ENCODE measurements at regions not wholly inside any gene's neighbourhood (a gene's known extent, or its start where the extent isn't known, plus 50 kb on each side); places are given as distances from the start of the nearest gene placed in this dataset.

- Histone ChIP-seq H3K4me2 (no peak overlapping the region), H3K79me2 (ENCODE audit: insufficient read depth, low read depth) (no peaks in the 10 kb centered on the region), H3K9ac (no peak overlapping the region)
Measured at GRCh38 chr14:106813477-106813823, 1287.1 kb downstream of the TMEM121 start.

GRCh38 chr14:106820119-106820518, 1293.7 kb downstream of the TMEM121 start:
- Histone ChIP-seq H3K79me2 (ENCODE audit: insufficient read depth, low read depth) (no peaks in the 10 kb centered on the region), H4K20me1 (ENCODE audit: insufficient read depth) (no peaks in the 10 kb centered on the region), H3K4me2 (no peak overlapping the region), H3K27ac (no peak overlapping the region), H3K27me3 (ENCODE audit: insufficient read depth, low read depth) (no peaks in the 10 kb centered on the region), H3K36me3 (ENCODE audit: insufficient read depth) (no peaks in the 10 kb centered on the region), H3K4me3 (IDR thresholded peaks at IDR 0.05; ENCODE audit: insufficient read depth, low read depth, low read length) (no peak overlapping the region), H2AFZ (ENCODE audit: low read depth) (no peak overlapping the region), H3K4me1 (ENCODE audit: low read depth, poor library complexity, severe bottlenecking) (no peaks in the 10 kb centered on the region), H3K9ac (no peak overlapping the region)
- TF ChIP-seq CTCF (conservative IDR thresholded peaks at IDR 0.05; ENCODE audit: low read depth, low read length): no peak

More at GRCh38 chr14:106813477-106813823, 1287.1 kb downstream of the TMEM121 start:
- TF ChIP-seq CTCF (conservative IDR thresholded peaks at IDR 0.05; ENCODE audit: low read depth, low read length): no peak
- H3K36me3 ChIP-seq (ENCODE audit: insufficient read depth): no peaks in the 10 kb centered on the region
- H3K4me3 ChIP-seq (IDR thresholded peaks at IDR 0.05; ENCODE audit: insufficient read depth, low read depth, low read length): no peak overlapping the region
- H3K27ac ChIP-seq: no peak overlapping the region
- H4K20me1 ChIP-seq (ENCODE audit: insufficient read depth): no peaks in the 10 kb centered on the region
- no peak overlapping the region for H2AFZ ChIP-seq (ENCODE audit: low read depth)
- no peaks in the 10 kb centered on the region for H3K27me3 ChIP-seq (ENCODE audit: insufficient read depth, low read depth)
- H3K4me1 ChIP-seq (ENCODE audit: low read depth, poor library complexity, severe bottlenecking): no peaks in the 10 kb centered on the region

GRCh38 chr14:106821119-106821518, 1294.7 kb downstream of the TMEM121 start:
- Histone ChIP-seq H3K27me3 (ENCODE audit: insufficient read depth, low read depth) (no peaks in the 10 kb centered on the region), H3K79me2 (ENCODE audit: insufficient read depth, low read depth) (no peaks in the 10 kb centered on the region), H3K9ac (no peak overlapping the region), H3K36me3 (ENCODE audit: insufficient read depth) (no peaks in the 10 kb centered on the region), H3K4me1 (ENCODE audit: low read depth, poor library complexity, severe bottlenecking) (no peaks in the 10 kb centered on the region), H3K4me2 (no peak overlapping the region), H2AFZ (ENCODE audit: low read depth) (no peak overlapping the region), H3K4me3 (IDR thresholded peaks at IDR 0.05; ENCODE audit: insufficient read depth, low read depth, low read length) (no peak overlapping the region), H3K27ac (no peak overlapping the region), H4K20me1 (ENCODE audit: insufficient read depth) (no peaks in the 10 kb centered on the region)
- TF ChIP-seq CTCF (conservative IDR thresholded peaks at IDR 0.05; ENCODE audit: low read depth, low read length): no peak

GRCh38 chr14:106822905-106823304, 1296.5 kb downstream of the TMEM121 start:
- H3K4me1 ChIP-seq (ENCODE audit: low read depth, poor library complexity, severe bottlenecking): no peaks in the 10 kb centered on the region
- H3K27me3 ChIP-seq (ENCODE audit: insufficient read depth, low read depth): no peaks in the 10 kb centered on the region
- no peak overlapping the region for H2AFZ ChIP-seq (ENCODE audit: low read depth)
- H4K20me1 ChIP-seq (ENCODE audit: insufficient read depth): no peaks in the 10 kb centered on the region
- no peak overlapping the region for H3K4me2 ChIP-seq
- H3K79me2 ChIP-seq (ENCODE audit: insufficient read depth, low read depth): no peaks in the 10 kb centered on the region
- H3K9ac ChIP-seq: no peak overlapping the region
- no peaks in the 10 kb centered on the region for H3K36me3 ChIP-seq (ENCODE audit: insufficient read depth)
- H3K27ac ChIP-seq: no peak overlapping the region
- H3K4me3 ChIP-seq (IDR thresholded peaks at IDR 0.05; ENCODE audit: insufficient read depth, low read depth, low read length): no peak overlapping the region
- no peak for TF ChIP-seq CTCF (conservative IDR thresholded peaks at IDR 0.05; ENCODE audit: low read depth, low read length)

GRCh38 chr14:106823552-106823951, 1297.2 kb downstream of the TMEM121 start:
- Histone ChIP-seq H3K4me1 (ENCODE audit: low read depth, poor library complexity, severe bottlenecking) (no peaks in the 10 kb centered on the region), H3K27me3 (ENCODE audit: insufficient read depth, low read depth) (no peaks in the 10 kb centered on the region), H3K36me3 (ENCODE audit: insufficient read depth) (no peaks in the 10 kb centered on the region), H2AFZ (ENCODE audit: low read depth) (no peak overlapping the region), H3K4me3 (IDR thresholded peaks at IDR 0.05; ENCODE audit: insufficient read depth, low read depth, low read length) (no peak overlapping the region), H3K27ac (no peak overlapping the region), H3K79me2 (ENCODE audit: insufficient read depth, low read depth) (no peaks in the 10 kb centered on the region), H3K9ac (no peak overlapping the region), H3K4me2 (no peak overlapping the region), H4K20me1 (ENCODE audit: insufficient read depth) (no peaks in the 10 kb centered on the region)
- no peak for TF ChIP-seq CTCF (conservative IDR thresholded peaks at IDR 0.05; ENCODE audit: low read depth, low read length)
